LNCAP (cell line): ENCODE measurements at regions not wholly inside any gene's neighbourhood (a gene's known extent, or its start where the extent isn't known, plus 50 kb on each side); places are given as distances from the start of the nearest gene placed in this dataset.

ENCODE experiments used
- CTCF ChIP-seq: fragments of 450-650 bp; IDR thresholded peaks from 2 replicates; pipeline ENCODE4 v1.5.1; 2017; ENCODE audit warnings: mild to moderate bottlenecking

GRCh38 chr6:117130125-117130524, 135.2 kb upstream of the VGLL2 start:
- no peak for TF ChIP-seq CTCF

DNA sequence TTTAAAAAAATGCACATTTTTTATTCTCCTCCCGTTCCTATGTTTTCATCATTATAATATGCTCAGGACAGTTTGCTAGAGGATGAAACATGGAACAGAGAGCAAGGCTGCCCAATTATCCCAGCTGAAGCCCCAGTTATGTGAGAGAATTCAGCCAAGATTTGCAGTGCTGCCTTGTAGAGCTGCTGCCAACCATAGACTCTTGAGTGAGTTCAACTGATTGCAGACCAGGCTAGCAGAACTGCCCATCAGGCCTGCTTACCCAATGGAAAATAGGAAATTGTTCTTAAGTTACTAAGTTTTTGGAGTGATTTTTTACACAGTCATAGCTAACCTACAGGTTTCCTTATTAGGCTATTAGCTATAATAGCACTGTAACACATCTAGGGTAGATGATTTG, 128.7 kb upstream of the VGLL2 start:
- no peak for TF ChIP-seq CTCF

DNA sequence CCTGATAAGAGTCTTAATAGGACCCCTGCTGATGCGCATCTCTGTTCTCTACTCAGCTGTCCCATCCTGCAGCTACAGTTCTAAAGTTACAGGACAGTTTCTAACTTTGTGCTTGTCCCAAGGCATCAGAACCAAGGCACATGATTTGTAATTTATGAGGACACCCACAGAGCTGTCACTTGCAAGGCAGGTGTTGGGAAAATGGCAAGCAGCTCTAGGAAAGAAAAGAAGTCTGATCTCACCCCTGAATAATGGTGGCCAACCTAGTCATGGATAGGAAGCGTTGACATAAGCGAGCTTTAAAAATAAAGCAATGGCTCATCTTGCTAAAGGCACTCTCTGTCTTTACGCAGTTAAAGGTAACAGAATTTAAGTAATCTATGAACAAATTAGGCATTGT, 127.6 kb upstream of the VGLL2 start:
- TF ChIP-seq CTCF, result no peak

GRCh38 chr6:117138425-117138824, 126.9 kb upstream of the VGLL2 start:
- no peak for TF ChIP-seq CTCF

DNA sequence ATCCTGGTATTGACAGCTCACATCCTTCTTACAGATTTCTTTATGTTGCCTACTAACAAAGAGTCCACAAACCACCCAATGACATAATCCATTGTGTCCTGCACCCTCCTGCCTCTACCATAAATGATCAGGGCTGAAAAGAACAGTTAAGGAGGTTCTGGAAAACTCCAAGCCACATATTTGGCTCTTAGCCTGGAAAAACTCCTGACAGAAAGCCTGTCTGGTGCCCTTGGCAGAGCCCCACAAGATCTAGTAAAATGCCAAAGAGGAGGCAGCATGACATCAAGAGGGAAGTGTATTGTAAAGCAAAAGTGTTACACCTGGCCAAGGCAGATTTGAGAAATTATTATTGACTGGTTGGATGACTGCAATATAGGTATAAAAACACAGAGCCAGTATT, 126.4 kb upstream of the VGLL2 start:
- no peak for TF ChIP-seq CTCF

- TF ChIP-seq CTCF, result no peak
Measured at GRCh38 chr6:117142142-117142541, 123.2 kb upstream of the VGLL2 start.

DNA sequence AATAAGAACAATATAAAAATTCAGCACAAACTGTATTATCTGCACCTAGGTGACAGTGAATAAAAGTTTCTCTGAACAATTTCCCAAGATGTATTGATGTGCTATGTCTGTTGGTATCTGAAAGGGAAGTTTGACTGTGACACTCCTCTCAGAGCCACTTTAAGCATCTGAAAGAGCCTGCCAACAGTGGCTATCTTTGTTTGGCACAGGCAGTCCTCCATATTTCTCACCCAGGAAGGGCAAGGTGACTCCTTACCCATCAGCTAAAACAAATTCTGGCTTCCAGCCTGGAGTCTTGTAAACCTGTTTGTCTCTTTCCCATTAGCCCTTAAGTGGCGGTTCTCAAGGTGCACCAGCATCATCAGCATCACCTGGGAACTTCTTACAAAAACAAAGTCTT, 122.4 kb upstream of the VGLL2 start:
- no peak for TF ChIP-seq CTCF

DNA sequence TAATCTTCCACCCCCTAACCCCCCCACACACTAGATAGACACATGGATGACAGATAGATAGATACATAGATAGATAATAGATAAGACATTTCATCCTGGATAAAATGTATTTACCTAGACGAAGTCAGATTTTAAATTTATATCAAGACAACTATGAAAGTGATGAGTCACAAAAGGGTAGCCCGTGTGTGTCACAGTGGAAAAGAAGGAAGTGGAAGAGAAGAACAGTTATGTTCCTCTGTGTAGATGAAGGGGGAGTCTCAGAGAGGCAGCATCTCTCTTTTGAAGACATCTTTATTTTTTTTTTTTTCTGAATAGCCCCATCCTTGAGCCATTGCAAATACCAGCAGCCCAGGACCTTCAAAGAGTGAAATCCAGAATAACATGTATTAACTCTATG, 121.7 kb upstream of the VGLL2 start:
- no peak for TF ChIP-seq CTCF
